Peyer's patch (tissue), 4 donors: ENCODE measurements at regions not wholly inside any gene's neighbourhood (a gene's known extent, or its start where the extent isn't known, plus 50 kb on each side); places are given as distances from the start of the nearest gene placed in this dataset.

Experiments used
- CTCF ChIP-seq, 6 experiments: fragments of 450-650 bp in 4 of 6; fragments of 200-600 bp in 2 of 6; sonication (generic) in 1 of 6; IDR thresholded peaks; one replicate each; pipeline ENCODE4 v1.5.1; 2017 to 2019; ENCODE audit warnings: antibody characterized with exemption in 6 of 6, mild to moderate bottlenecking in 3 of 6, moderate library complexity in 1 of 6
- POLR2A ChIP-seq, 2 donors: fragments of 450-650 bp; IDR thresholded peaks; one replicate each; pipeline ENCODE4 v1.5.1; 2017; ENCODE audit warnings: antibody characterized with exemption in 2 of 2, mild to moderate bottlenecking in 2 of 2, moderate library complexity in 2 of 2

DNA sequence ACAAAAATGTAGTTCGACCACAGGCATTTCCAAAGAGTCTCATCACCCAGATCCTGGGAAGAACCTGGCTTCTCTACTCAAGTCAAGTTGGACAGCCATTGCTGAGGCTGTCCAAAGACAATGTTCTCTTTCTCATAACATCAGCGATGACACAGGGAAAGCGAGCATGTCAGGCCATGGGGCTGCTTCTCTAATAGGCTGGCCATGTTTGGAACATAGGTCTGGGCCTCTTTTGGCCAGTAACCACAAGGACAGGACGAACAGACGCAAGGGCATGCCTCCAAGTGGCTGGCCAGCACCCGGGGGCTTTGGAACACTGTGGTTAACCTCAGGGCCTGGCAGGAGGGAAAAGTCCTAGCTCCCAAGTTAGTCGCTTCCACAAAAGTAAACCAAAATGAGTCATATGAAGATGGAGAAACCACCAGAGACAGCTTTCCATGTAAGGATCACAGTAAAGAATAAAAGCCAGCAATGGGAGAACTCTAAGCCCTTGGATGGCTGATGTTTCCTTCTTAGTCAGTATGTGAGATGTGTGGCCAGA, 80.6 kb upstream of the SLC44A3 start:
- TF ChIP-seq POLR2A (IDR thresholded peaks at IDR 0.05) (no peak), CTCF (IDR thresholded peaks at IDR 0.05) (no peak)
